ENCODE measurements at regions not wholly inside any gene's neighbourhood (a gene's known extent, or its start where the extent isn't known, plus 50 kb on each side); places are given as distances from the start of the nearest gene placed in this dataset.

DNA sequence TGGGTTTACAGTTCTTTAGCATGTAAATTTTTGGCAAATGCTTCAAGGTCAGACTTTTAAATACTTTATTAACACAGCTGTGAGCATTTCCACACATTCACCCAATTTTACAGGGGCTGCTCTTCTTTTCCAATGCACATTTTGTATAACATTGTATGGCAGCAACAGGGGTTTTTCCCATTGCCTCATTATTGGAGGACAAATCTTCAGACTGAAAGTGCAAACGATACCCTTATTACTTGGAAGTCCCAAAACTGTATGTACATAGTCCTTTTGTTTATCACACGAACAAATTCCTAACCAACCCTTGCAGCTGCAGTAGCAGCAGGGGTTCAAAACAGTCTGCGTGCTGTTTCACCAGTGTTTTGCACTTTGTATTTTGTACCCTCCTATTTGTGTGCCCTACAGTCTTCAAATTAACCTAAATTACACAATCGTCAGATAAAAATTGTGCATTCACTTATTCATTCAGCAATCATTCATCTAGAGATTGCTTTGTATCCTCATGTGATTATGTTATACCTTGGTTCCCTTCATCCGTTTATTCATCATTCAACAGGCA is 330.7 kb upstream of the RASGEF1B start:
- TF ChIP-seq, protein P1, sequence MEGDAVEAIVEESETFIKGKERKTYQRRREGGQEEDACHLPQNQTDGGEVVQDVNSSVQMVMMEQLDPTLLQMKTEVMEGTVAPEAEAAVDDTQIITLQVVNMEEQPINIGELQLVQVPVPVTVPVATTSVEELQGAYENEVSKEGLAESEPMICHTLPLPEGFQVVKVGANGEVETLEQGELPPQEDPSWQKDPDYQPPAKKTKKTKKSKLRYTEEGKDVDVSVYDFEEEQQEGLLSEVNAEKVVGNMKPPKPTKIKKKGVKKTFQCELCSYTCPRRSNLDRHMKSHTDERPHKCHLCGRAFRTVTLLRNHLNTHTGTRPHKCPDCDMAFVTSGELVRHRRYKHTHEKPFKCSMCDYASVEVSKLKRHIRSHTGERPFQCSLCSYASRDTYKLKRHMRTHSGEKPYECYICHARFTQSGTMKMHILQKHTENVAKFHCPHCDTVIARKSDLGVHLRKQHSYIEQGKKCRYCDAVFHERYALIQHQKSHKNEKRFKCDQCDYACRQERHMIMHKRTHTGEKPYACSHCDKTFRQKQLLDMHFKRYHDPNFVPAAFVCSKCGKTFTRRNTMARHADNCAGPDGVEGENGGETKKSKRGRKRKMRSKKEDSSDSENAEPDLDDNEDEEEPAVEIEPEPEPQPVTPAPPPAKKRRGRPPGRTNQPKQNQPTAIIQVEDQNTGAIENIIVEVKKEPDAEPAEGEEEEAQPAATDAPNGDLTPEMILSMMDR (IDR thresholded peaks at IDR 0.05): no peak
- TF ChIP-seq POLR2A (IDR thresholded peaks at IDR 0.05): no peak
